ENCODE measurements at regions not wholly inside any gene's neighbourhood (a gene's known extent, or its start where the extent isn't known, plus 50 kb on each side); places are given as distances from the start of the nearest gene placed in this dataset.
"Not testable (repeated sequence)": the region's sequence is repeated elsewhere in the genome, so short reads cannot be mapped to it uniquely, and the experiment has no call there.

- Histone ChIP-seq H3K27me3 (ENCODE audit: control insufficient read depth, insufficient read depth, low read length) (no peaks in the 10 kb centered on the region), H3K36me3 (ENCODE audit: control insufficient read depth, insufficient read depth, low read length) (no peaks in the 10 kb centered on the region), H3K4me3 (ENCODE audit: low read depth, low read length) (no peak overlapping the region)
- no peak for DNase-seq (ENCODE audit: low read depth)
- TF ChIP-seq CTCF (IDR thresholded peaks at IDR 0.05; ENCODE audit: insufficient read depth, low read length, severe bottlenecking): no peak
- FAIRE-seq: no peak
These were observed 176.3 kb upstream of the C1orf174 start for GRCh38 chr1:4076346-4076745.

- DNase-seq (ENCODE audit: low read depth): not testable (repeated sequence)
- FAIRE-seq: peak; percentile 96
These were observed 178.3 kb upstream of the C1orf174 start for GRCh38 chr1:4078091-4078962.

GRCh38 chr1:4079815-4080214 is 179.7 kb upstream of the C1orf174 start:
- DNase-seq (ENCODE audit: low read depth): no peak
- no peaks in the 10 kb centered on the region for H3K27me3 ChIP-seq (ENCODE audit: control insufficient read depth, insufficient read depth, low read length)
- no peak overlapping the region for H3K4me3 ChIP-seq (ENCODE audit: low read depth, low read length)
- no peak for TF ChIP-seq CTCF (IDR thresholded peaks at IDR 0.05; ENCODE audit: insufficient read depth, low read length, severe bottlenecking)
- no peaks in the 10 kb centered on the region for H3K36me3 ChIP-seq (ENCODE audit: control insufficient read depth, insufficient read depth, low read length)
- no peak for FAIRE-seq

More at GRCh38 chr1:4078091-4078962, 178.3 kb upstream of the C1orf174 start:
- not testable (repeated sequence) for H3K27me3 ChIP-seq (ENCODE audit: control insufficient read depth, insufficient read depth, low read length); H3K36me3 ChIP-seq (ENCODE audit: control insufficient read depth, insufficient read depth, low read length); H3K4me3 ChIP-seq (ENCODE audit: low read depth, low read length)

GRCh38 chr1:4081806-4082711 is 182.0 kb upstream of the C1orf174 start:
- Histone ChIP-seq H3K27me3 (ENCODE audit: control insufficient read depth, insufficient read depth, low read length) (no peaks in the 10 kb centered on the region), H3K4me3 (ENCODE audit: low read depth, low read length) (no peak overlapping the region), H3K36me3 (ENCODE audit: control insufficient read depth, insufficient read depth, low read length) (no peaks in the 10 kb centered on the region)
- no peak for DNase-seq (ENCODE audit: low read depth)
- FAIRE-seq: no peak
- no peak for TF ChIP-seq CTCF (IDR thresholded peaks at IDR 0.05; ENCODE audit: insufficient read depth, low read length, severe bottlenecking)

GRCh38 chr1:4083231-4084047 is 183.4 kb upstream of the C1orf174 start:
- no peaks in the 10 kb centered on the region for H3K36me3 ChIP-seq (ENCODE audit: control insufficient read depth, insufficient read depth, low read length)
- no peaks in the 10 kb centered on the region for H3K27me3 ChIP-seq (ENCODE audit: control insufficient read depth, insufficient read depth, low read length)
- no peak for FAIRE-seq
- no peak for DNase-seq (ENCODE audit: low read depth)
- TF ChIP-seq CTCF (IDR thresholded peaks at IDR 0.05; ENCODE audit: insufficient read depth, low read length, severe bottlenecking): no peak
- no peak overlapping the region for H3K4me3 ChIP-seq (ENCODE audit: low read depth, low read length)
